Astrocyte (in vitro differentiated cells and primary cell): ENCODE measurements at regions not wholly inside any gene's neighbourhood (a gene's known extent, or its start where the extent isn't known, plus 50 kb on each side); places are given as distances from the start of the nearest gene placed in this dataset.

ENCODE experiments used
- DNase-seq: peaks from one replicate; pipeline ENCODE4 v3.0.0-alpha.2; 2010; ENCODE audit warnings: low read depth
- FAIRE-seq: peaks from 2 replicates; lab custom pipeline; 2011; peaks lifted over from hg19 to GRCh38; lab: Jason Lieb, UNC
- H2AFZ ChIP-seq: 2 replicates; pipeline ENCODE4 v1.6.0; 2012; ENCODE audit warnings: low read depth, low read length, inconsistent platforms
- H3K27ac ChIP-seq: 2 replicates; pipeline ENCODE4 v1.5.1; 2011; ENCODE audit warnings: low read depth, low read length, inconsistent platforms
- H3K27me3 ChIP-seq: 2 replicates; pipeline ENCODE4 v1.6.0; 2011; ENCODE audit warnings: low read length, inconsistent platforms; ENCODE audit not compliant: insufficient read depth
- H3K36me3 ChIP-seq: 2 replicates; pipeline ENCODE4 v1.5.1; 2011; ENCODE audit warnings: low read length, inconsistent platforms; ENCODE audit not compliant: insufficient read depth
- H3K4me1 ChIP-seq: 2 replicates; pipeline ENCODE4 v1.5.1; 2011; ENCODE audit warnings: low read length, inconsistent platforms; ENCODE audit not compliant: insufficient read depth
- H3K4me2 ChIP-seq: 2 replicates; pipeline ENCODE4 v1.6.0; 2012; ENCODE audit warnings: low read length, inconsistent platforms
- H3K4me3 ChIP-seq: 2 replicates; pipeline ENCODE4 v1.5.1; 2011; ENCODE audit warnings: low read depth, mild to moderate bottlenecking, low read length, inconsistent platforms; ENCODE audit not compliant: insufficient read depth
- H3K79me2 ChIP-seq: 2 replicates; pipeline ENCODE4 v1.6.0; 2012; ENCODE audit warnings: mild to moderate bottlenecking, low read length, inconsistent platforms; ENCODE audit not compliant: insufficient read depth
- H3K9ac ChIP-seq: 2 replicates; pipeline ENCODE4 v1.6.0; 2012; ENCODE audit warnings: mild to moderate bottlenecking, low read length, inconsistent platforms
- H3K9me3 ChIP-seq: 2 replicates; pipeline ENCODE4 v1.5.1; 2012; ENCODE audit warnings: low read depth, mild to moderate bottlenecking, low read length, inconsistent platforms; ENCODE audit not compliant: insufficient read depth
- H4K20me1 ChIP-seq: 2 replicates; pipeline ENCODE4 v1.6.0; 2012; ENCODE audit warnings: low read length, inconsistent platforms; ENCODE audit not compliant: insufficient read depth
- H3K27ac Mint-ChIP-seq: one replicate; pipeline ENCODE4 v1.8.0; 2021; ENCODE audit warnings: mild to moderate bottlenecking, mixed read lengths; ENCODE audit not compliant: unreplicated experiment
- H3K27me3 Mint-ChIP-seq: one replicate; pipeline ENCODE4 v1.8.0; 2021; ENCODE audit warnings: low read depth, mixed read lengths; ENCODE audit not compliant: unreplicated experiment
- H3K36me3 Mint-ChIP-seq: one replicate; pipeline ENCODE4 v1.8.0; 2021; ENCODE audit warnings: low read depth, mixed read lengths; ENCODE audit not compliant: unreplicated experiment
- H3K4me1 Mint-ChIP-seq: one replicate; pipeline ENCODE4 v1.8.0; 2021; ENCODE audit warnings: low read depth, mixed read lengths; ENCODE audit not compliant: unreplicated experiment
- H3K4me3 Mint-ChIP-seq: one replicate; pipeline ENCODE4 v1.8.0; 2021; ENCODE audit warnings: mild to moderate bottlenecking, moderate library complexity, mixed read lengths; ENCODE audit not compliant: unreplicated experiment
- H3K9me3 Mint-ChIP-seq: one replicate; pipeline ENCODE4 v1.8.0; 2021; ENCODE audit warnings: mild to moderate bottlenecking, mixed read lengths; ENCODE audit not compliant: unreplicated experiment
- EZH2 ChIP-seq: IDR thresholded peaks from 2 replicates; pipeline ENCODE4 v1.6.1; 2012; ENCODE audit warnings: mild to moderate bottlenecking, low read length, inconsistent platforms; ENCODE audit not compliant: insufficient read depth
- TF ChIP-seq, protein P1 (sequence below): IDR thresholded peaks from 2 replicates; pipeline ENCODE4 v1.5.1; 2011; ENCODE audit warnings: low read depth, mild to moderate bottlenecking, inconsistent platforms, low read length, moderate library complexity; ENCODE audit not compliant: insufficient read depth

DNA sequence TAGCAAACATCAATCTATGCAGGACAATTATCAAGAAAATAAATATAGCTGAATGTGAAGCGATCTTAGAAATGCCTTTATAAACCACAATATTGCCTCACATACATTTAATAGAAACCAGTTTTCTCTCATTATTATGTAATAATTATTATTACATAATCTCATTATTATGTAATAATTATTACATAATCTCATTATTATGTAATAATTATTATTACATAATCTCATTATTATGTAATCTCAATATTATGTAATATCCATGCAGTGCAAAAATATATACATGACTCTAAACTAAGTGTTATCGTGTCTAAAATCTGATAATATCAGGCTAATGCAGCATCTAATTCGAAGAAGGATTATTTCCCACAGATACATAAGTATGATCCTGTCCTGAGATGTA, 563.9 kb upstream of the SEMA6A start:
- no peak overlapping the region for H3K9ac ChIP-seq
- H3K79me2 ChIP-seq = no peaks in the 10 kb centered on the region
- Mint-ChIP-seq H3K4me1 (peaks cover 5% of the 10 kb centered on the region), H3K9me3 (no peaks in the 10 kb centered on the region), H3K36me3 (no peaks in the 10 kb centered on the region), H3K4me3 (no peak overlapping the region), H3K27ac (no peak overlapping the region), H3K27me3 (no peaks in the 10 kb centered on the region)
- FAIRE-seq = no peak
- no peaks in the 10 kb centered on the region for H3K27me3 ChIP-seq
- no peak for DNase-seq
- H4K20me1 ChIP-seq = no peaks in the 10 kb centered on the region
- no peaks in the 10 kb centered on the region for H3K4me1 ChIP-seq
- H3K36me3 ChIP-seq = no peaks in the 10 kb centered on the region
- H3K9me3 ChIP-seq = no peaks in the 10 kb centered on the region
- no peak overlapping the region for H3K27ac ChIP-seq
- H3K4me3 ChIP-seq = no peak overlapping the region
- TF ChIP-seq EZH2 = no peak
- TF ChIP-seq, protein P1, sequence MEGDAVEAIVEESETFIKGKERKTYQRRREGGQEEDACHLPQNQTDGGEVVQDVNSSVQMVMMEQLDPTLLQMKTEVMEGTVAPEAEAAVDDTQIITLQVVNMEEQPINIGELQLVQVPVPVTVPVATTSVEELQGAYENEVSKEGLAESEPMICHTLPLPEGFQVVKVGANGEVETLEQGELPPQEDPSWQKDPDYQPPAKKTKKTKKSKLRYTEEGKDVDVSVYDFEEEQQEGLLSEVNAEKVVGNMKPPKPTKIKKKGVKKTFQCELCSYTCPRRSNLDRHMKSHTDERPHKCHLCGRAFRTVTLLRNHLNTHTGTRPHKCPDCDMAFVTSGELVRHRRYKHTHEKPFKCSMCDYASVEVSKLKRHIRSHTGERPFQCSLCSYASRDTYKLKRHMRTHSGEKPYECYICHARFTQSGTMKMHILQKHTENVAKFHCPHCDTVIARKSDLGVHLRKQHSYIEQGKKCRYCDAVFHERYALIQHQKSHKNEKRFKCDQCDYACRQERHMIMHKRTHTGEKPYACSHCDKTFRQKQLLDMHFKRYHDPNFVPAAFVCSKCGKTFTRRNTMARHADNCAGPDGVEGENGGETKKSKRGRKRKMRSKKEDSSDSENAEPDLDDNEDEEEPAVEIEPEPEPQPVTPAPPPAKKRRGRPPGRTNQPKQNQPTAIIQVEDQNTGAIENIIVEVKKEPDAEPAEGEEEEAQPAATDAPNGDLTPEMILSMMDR = no peak
- H2AFZ ChIP-seq = no peak overlapping the region
- no peak overlapping the region for H3K4me2 ChIP-seq

DNA sequence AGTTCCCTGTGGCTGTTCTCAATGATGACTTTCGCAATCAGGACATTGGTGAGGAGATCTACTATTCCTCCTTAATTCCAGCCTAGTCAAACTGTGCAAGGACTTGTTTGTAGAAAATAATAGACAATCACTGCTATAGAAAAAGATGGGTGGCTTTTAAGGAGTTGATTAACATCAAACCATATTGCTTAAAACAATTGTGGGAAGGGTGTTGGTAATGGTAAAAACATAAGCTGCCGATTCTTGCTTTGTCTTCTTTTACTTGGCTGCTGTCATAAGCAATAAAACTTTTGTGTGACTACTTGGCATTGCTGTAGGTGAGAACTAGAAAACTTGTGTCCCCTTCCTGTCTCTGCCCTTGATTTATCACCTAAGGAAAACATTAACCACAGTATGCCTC, 561.2 kb upstream of the SEMA6A start:
- H3K36me3 ChIP-seq = no peaks in the 10 kb centered on the region
- no peak for TF ChIP-seq EZH2
- TF ChIP-seq, protein P1 = no peak
- Mint-ChIP-seq H3K36me3 (no peaks in the 10 kb centered on the region), H3K27ac (no peak overlapping the region), H3K27me3 (no peaks in the 10 kb centered on the region), H3K9me3 (no peaks in the 10 kb centered on the region), H3K4me3 (no peak overlapping the region), H3K4me1 (peaks cover 3% of the 10 kb centered on the region)
- DNase-seq = no peak
- no peak overlapping the region for H3K4me2 ChIP-seq
- H3K9me3 ChIP-seq = no peaks in the 10 kb centered on the region
- H3K27ac ChIP-seq = no peak overlapping the region
- H3K4me3 ChIP-seq = no peak overlapping the region
- no peaks in the 10 kb centered on the region for H3K79me2 ChIP-seq
- FAIRE-seq = no peak
- H2AFZ ChIP-seq = no peak overlapping the region
- no peaks in the 10 kb centered on the region for H4K20me1 ChIP-seq
- no peaks in the 10 kb centered on the region for H3K4me1 ChIP-seq
- no peak overlapping the region for H3K9ac ChIP-seq
- no peaks in the 10 kb centered on the region for H3K27me3 ChIP-seq

DNA sequence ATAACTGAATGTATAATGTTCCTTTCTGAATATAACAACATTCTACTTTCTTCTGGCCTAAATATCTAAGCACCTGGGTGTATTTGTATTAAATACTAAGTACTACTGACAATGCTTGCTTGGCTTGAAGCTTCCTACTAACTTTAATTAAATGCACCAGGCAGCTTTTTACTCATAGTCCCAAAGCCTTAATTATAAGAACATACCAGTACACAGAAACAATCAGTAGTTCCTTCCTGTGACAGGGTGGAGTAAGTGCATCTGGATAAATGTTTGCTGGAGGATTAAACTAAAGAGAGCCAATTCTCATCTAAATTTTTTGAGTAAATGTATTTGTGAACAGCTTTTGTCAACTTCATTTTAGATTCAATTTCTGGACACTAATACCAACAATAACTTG, 558.6 kb upstream of the SEMA6A start:
- H3K27ac ChIP-seq = no peak overlapping the region
- no peak overlapping the region for H3K4me3 ChIP-seq
- TF ChIP-seq, protein P1 = no peak
- TF ChIP-seq EZH2 = no peak
- Mint-ChIP-seq H3K4me3 (no peak overlapping the region), H3K36me3 (no peaks in the 10 kb centered on the region), H3K4me1 (peaks cover 3% of the 10 kb centered on the region), H3K9me3 (peaks cover 3% of the 10 kb centered on the region), H3K27ac (no peak overlapping the region), H3K27me3 (no peaks in the 10 kb centered on the region)
- no peaks in the 10 kb centered on the region for H3K9me3 ChIP-seq
- FAIRE-seq = no peak
- DNase-seq = no peak
- no peaks in the 10 kb centered on the region for H3K36me3 ChIP-seq
- no peaks in the 10 kb centered on the region for H3K79me2 ChIP-seq
- H3K9ac ChIP-seq = no peak overlapping the region
- H4K20me1 ChIP-seq = no peaks in the 10 kb centered on the region
- no peak overlapping the region for H3K4me2 ChIP-seq
- no peaks in the 10 kb centered on the region for H3K4me1 ChIP-seq
- H2AFZ ChIP-seq = no peak overlapping the region
- H3K27me3 ChIP-seq = no peaks in the 10 kb centered on the region
